Inferior parietal cortex (tissue), 1 donor: ENCODE measurements at regions not wholly inside any gene's neighbourhood (a gene's known extent, or its start where the extent isn't known, plus 50 kb on each side); places are given as distances from the start of the nearest gene placed in this dataset.

Source experiments
- DNase-seq: peaks from one replicate; pipeline ENCODE4 v3.0.0-alpha.2; 2016; ENCODE audit errors: extremely low spot score

GRCh38 chr2:898319-898718 lies 52.3 kb upstream of the SNTG2 start:
- DNase-seq: no peak

GRCh38 chr2:897091-897490 lies 53.6 kb upstream of the SNTG2 start:
- no peak for DNase-seq

- no peak for DNase-seq
These were observed 57.3 kb upstream of the SNTG2 start for GRCh38 chr2:893311-893710.

- no peak for DNase-seq
These were observed 57.8 kb upstream of the SNTG2 start for GRCh38 chr2:892892-893291.

- no peak for DNase-seq
These were observed 58.2 kb upstream of the SNTG2 start for GRCh38 chr2:892401-892800.

GRCh38 chr2:891734-892133 lies 58.9 kb upstream of the SNTG2 start:
- DNase-seq: no peak

GRCh38 chr2:890791-891190 lies 59.9 kb upstream of the SNTG2 start:
- DNase-seq: no peak

GRCh38 chr2:890214-890613 lies 60.4 kb upstream of the SNTG2 start:
- no peak for DNase-seq

- DNase-seq: no peak
These were observed 61.6 kb upstream of the SNTG2 start for GRCh38 chr2:888906-889566.

GRCh38 chr2:888211-888801 lies 62.3 kb upstream of the SNTG2 start:
- DNase-seq: no peak

GRCh38 chr2:887639-888038 lies 63.0 kb upstream of the SNTG2 start:
- no peak for DNase-seq

- DNase-seq: no peak
These were observed 64.3 kb upstream of the SNTG2 start for GRCh38 chr2:886072-887022.

- DNase-seq: no peak
These were observed 65.2 kb upstream of the SNTG2 start for GRCh38 chr2:885230-886071.

GRCh38 chr2:883803-884748 lies 66.6 kb upstream of the SNTG2 start:
- DNase-seq: no peak

- DNase-seq: no peak
These were observed 67.3 kb upstream of the SNTG2 start for GRCh38 chr2:883260-883802.

- no peak for DNase-seq
These were observed 69.3 kb upstream of the SNTG2 start for GRCh38 chr2:881204-881918.

GRCh38 chr2:880201-880970 lies 70.3 kb upstream of the SNTG2 start:
- no peak for DNase-seq

- no peak for DNase-seq
These were observed 71.1 kb upstream of the SNTG2 start for GRCh38 chr2:879540-879939.
